ENCODE measurements at regions not wholly inside any gene's neighbourhood (a gene's known extent, or its start where the extent isn't known, plus 50 kb on each side); places are given as distances from the start of the nearest gene placed in this dataset.

GRCh38 chr16:85553436-85554113, 59.5 kb upstream of the GSE1 start:
- TF ChIP-seq CTCF (IDR thresholded peaks at IDR 0.05; ENCODE audit: low read depth, low read length, missing control alignments), result no peak
- in situ Hi-C loops (cut with HindIII; ENCODE audit: low pct_ligation_motif_present, low sequenced_read_pairs), result no loop called here
- Histone ChIP-seq H3K36me3 (replicated peaks) (no peaks in the 10 kb centered on the region), H3K27me3 (replicated peaks) (no peaks in the 10 kb centered on the region), H3K27ac (peak overlapping the region; percentile 4), H3K4me3 (ENCODE audit: low read depth, low read length) (peak overlapping the region; percentile 68)
- DNase-seq, result no peak

GRCh38 chr16:85554114-85554888, 58.8 kb upstream of the GSE1 start:
- H3K4me3 ChIP-seq (ENCODE audit: low read depth, low read length), result peak overlapping the region; percentile 68
- in situ Hi-C loops (cut with HindIII; ENCODE audit: low pct_ligation_motif_present, low sequenced_read_pairs), result no loop called here
- H3K36me3 ChIP-seq (replicated peaks), result no peaks in the 10 kb centered on the region
- no peaks in the 10 kb centered on the region for H3K27me3 ChIP-seq (replicated peaks)
- DNase-seq, result peak; percentile 61
- TF ChIP-seq CTCF (IDR thresholded peaks at IDR 0.05; ENCODE audit: low read depth, low read length, missing control alignments), result no peak
- H3K27ac ChIP-seq, result peak overlapping the region; percentile 68

GRCh38 chr16:85554889-85555718, 58.0 kb upstream of the GSE1 start:
- no peak for TF ChIP-seq CTCF (IDR thresholded peaks at IDR 0.05; ENCODE audit: low read depth, low read length, missing control alignments)
- in situ Hi-C loops (cut with HindIII; ENCODE audit: low pct_ligation_motif_present, low sequenced_read_pairs), result no loop called here

DNA sequence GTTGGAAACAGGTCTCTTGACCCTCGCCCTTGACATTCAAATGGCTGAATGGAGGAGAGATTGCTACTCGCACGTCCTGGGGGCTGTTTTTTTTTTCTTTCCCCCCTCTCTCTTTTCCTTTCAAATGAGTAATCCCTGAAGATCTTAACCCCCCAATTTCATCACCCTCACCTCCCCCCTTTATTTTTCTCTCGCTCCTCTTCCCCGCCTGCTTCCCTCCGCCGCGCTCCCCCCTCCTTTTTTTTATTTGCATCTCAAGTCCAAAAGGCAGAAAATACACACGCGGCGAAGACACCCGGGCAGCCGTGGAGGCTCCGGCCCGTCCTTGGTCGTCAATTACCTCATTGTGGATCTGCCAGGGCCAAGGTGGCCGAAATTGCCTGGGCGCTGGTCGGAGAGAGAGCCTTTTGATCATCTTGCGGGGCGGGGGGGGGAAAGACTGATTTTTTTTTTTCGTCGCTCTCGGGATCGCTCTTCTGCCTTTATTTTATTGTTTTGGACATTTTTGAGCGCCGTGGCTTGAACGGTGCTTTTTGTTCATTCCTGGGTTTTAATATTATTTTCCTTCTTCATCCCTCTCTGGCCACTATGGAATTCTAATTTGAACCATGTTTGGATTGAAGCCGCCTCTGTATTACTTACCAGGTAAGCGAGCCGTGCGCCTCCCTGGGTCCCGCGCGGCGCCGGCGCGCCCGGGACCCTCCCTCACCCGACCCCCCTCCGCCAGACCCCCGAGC, 57.2 kb upstream of the GSE1 start:
- TF ChIP-seq CTCF (IDR thresholded peaks at IDR 0.05; ENCODE audit: low read depth, low read length, missing control alignments), result no peak
- Histone ChIP-seq H3K4me3 (ENCODE audit: low read depth, low read length) (peak overlapping the region; percentile 68), H3K27ac (peak overlapping the region; percentile 68), H3K27me3 (replicated peaks) (no peaks in the 10 kb centered on the region), H3K36me3 (replicated peaks) (no peaks in the 10 kb centered on the region)
- in situ Hi-C loops (cut with HindIII; ENCODE audit: low pct_ligation_motif_present, low sequenced_read_pairs), result no loop called here
- no peak for DNase-seq

More at GRCh38 chr16:85554889-85555718, 58.0 kb upstream of the GSE1 start:
- Histone ChIP-seq H3K27ac (peak overlapping the region; percentile 68), H3K4me3 (ENCODE audit: low read depth, low read length) (peak overlapping the region; percentile 68), H3K27me3 (replicated peaks) (no peaks in the 10 kb centered on the region), H3K36me3 (replicated peaks) (no peaks in the 10 kb centered on the region)
- peak; percentile 55 for DNase-seq

DNA sequence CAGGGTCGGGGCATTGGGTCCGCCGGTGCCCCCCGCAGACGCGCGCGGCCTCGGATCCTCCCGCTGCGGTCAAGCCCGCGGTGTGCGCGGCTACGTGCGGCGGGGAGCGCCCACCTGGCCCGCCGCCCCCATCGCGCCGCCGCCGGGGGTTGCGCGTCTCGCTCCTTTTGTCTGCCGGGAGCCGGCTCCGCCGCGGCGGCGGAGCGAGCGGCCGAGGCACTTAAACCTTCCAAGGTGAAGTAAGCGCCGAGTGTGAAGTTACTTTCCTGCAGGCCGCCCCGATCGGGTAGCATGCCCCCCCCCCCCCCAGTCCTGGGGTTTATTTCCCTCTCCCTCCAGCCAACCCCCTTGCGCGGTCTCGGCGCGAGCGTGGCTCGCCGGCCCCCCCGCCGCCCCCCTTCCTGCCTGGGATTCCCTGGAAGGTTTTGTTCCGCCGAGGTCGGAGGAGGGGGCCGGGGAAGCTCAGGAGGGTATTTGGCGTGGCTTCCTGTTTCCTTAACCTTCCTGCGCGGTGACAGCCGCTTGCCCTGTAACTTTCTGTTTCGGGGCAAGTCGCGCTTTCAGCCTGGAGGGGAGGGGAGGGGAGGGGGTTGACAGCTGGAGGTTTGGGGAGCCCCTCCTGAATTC, 56.6 kb upstream of the GSE1 start:
- in situ Hi-C loops (cut with HindIII; ENCODE audit: low pct_ligation_motif_present, low sequenced_read_pairs), result no loop called here
- no peak for DNase-seq
- H3K4me3 ChIP-seq (ENCODE audit: low read depth, low read length), result peak overlapping the region; percentile 68
- no peak overlapping the region for H3K27ac ChIP-seq
- no peaks in the 10 kb centered on the region for H3K36me3 ChIP-seq (replicated peaks)
- H3K27me3 ChIP-seq (replicated peaks), result no peaks in the 10 kb centered on the region
- TF ChIP-seq CTCF (IDR thresholded peaks at IDR 0.05; ENCODE audit: low read depth, low read length, missing control alignments), result no peak
